ENCODE measurements at regions not wholly inside any gene's neighbourhood (a gene's known extent, or its start where the extent isn't known, plus 50 kb on each side); places are given as distances from the start of the nearest gene placed in this dataset.
"Not testable (repeated sequence)": the region's sequence is repeated elsewhere in the genome, so short reads cannot be mapped to it uniquely, and the experiment has no call there.

DNA sequence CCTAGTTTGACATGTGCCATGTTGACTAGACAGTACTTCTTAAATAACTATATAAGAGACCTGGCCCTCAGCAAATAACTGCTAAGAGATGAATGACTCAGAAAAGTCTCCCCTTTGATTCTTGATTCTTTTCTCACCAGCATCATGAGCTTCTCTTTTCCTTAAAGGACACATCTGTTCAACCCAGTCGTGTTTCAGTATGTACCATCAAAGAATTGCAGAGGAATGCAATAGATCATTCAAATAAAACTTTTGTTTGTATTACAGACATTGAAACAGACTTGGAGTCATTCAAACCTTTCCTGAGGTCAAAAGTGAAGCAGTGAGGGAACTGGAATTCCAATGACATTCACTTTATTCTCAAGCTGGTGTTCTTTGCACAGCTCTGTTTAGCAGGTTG is 598.3 kb upstream of the GHITM start:
- Histone ChIP-seq H3K27ac (ENCODE audit: low read depth in 2 of 2, low read length in 2 of 2) (no peak overlapping the region), H3K4me1 (ENCODE audit: control insufficient read depth in 2 of 2, insufficient read depth in 2 of 2, low read length in 2 of 2) (no peaks in the 10 kb centered on the region), H3K4me3 (ENCODE audit: low read length in 2 of 2) (no peak overlapping the region), H3K9me3 (ENCODE audit: control insufficient read depth in 2 of 2, low read length in 2 of 2) (no peaks in the 10 kb centered on the region), H3K27me3 (ENCODE audit: control insufficient read depth in 2 of 2, insufficient read depth in 2 of 2, low read length in 2 of 2) (no peaks in the 10 kb centered on the region), H3K36me3 (ENCODE audit: control insufficient read depth in 2 of 2, insufficient read depth in 2 of 2, low read length in 2 of 2) (no peaks in the 10 kb centered on the region), H3K9ac (ENCODE audit: low read depth in 1 of 2, low read length in 2 of 2) (no peak overlapping the region)

DNA sequence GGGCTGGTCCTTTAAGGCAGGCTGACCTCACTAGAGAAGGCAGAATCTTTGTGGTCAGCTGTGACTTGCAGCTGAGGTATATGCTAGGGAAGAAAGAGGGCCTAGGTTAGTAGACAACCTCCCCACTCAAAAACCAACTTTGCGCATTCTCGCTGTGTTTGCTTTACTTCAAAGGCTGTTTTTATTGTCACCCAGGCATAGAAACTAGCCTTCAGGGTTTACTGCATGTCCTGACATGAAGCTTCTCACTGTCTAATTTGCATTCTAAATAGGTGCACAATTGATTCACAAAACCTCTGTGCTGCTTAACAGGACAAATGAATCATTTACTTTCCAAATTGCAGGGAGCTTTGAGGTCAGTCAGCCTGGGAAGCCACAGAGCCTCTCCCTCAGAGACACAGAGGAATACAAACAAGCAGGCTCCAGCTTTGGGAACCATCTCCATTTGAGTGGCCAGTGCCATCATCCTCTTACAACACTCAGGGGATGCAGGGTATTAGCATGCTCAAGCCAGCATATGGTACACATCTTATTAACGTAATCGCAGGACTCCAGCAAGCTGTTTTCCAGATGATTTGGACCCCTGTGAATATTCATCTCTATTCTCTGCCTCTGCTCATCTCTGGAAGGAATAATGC is 596.4 kb upstream of the GHITM start:
- H3K36me3 ChIP-seq (ENCODE audit: control insufficient read depth in 2 of 2, insufficient read depth in 2 of 2, low read length in 2 of 2), result no peaks in the 10 kb centered on the region
- no peak overlapping the region for H3K9ac ChIP-seq (ENCODE audit: low read depth in 1 of 2, low read length in 2 of 2)
- H3K27ac ChIP-seq (ENCODE audit: low read depth in 2 of 2, low read length in 2 of 2), result no peak overlapping the region
- no peak overlapping the region for H3K4me3 ChIP-seq (ENCODE audit: low read length in 2 of 2)
- no peaks in the 10 kb centered on the region for H3K27me3 ChIP-seq (ENCODE audit: control insufficient read depth in 2 of 2, insufficient read depth in 2 of 2, low read length in 2 of 2)
- no peaks in the 10 kb centered on the region for H3K9me3 ChIP-seq (ENCODE audit: control insufficient read depth in 2 of 2, low read length in 2 of 2)
- H3K4me1 ChIP-seq (ENCODE audit: control insufficient read depth in 2 of 2, insufficient read depth in 2 of 2, low read length in 2 of 2), result no peaks in the 10 kb centered on the region

DNA sequence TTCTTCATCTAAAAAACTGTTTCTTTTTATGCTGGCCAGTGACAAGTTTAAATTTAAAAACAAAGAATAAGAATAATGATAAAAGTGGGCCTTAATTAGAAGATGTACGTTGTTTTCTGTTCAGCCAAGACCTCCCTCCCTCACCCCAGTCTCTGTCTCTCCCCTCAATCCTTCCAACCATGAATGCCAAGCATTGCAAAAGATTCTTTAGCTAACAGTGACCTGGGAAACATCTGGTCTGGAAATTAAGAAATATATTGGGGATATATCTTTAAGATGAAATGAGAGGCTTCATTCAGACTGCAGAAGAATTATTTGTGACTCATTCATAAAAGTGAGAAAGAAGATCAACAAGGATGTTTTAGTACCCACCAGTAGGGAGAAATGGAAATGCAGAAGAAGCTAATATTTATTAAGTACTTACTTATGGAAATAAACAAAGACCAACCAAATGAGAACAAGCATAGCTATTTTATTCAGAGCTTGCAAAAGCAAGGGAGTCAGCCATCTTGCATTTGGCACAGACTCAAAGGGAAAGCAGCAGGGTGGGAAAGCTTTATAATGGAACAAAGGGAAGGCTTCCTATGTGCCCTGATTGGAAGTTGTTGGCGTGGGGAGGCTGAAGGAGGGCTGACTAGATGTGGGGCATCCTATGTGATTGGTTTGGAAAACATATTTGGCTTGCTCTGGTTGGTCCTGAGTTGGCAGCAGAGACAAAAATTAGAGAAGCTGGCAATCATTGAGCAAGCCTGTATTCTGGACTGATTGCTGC is 595.4 kb upstream of the GHITM start:
- no peaks in the 10 kb centered on the region for H3K36me3 ChIP-seq (ENCODE audit: control insufficient read depth in 2 of 2, insufficient read depth in 2 of 2, low read length in 2 of 2)
- H3K9ac ChIP-seq (ENCODE audit: low read depth in 1 of 2, low read length in 2 of 2), result no peak overlapping the region
- H3K4me1 ChIP-seq (ENCODE audit: control insufficient read depth in 2 of 2, insufficient read depth in 2 of 2, low read length in 2 of 2), result no peaks in the 10 kb centered on the region
- no peaks in the 10 kb centered on the region for H3K9me3 ChIP-seq (ENCODE audit: control insufficient read depth in 2 of 2, low read length in 2 of 2)
- no peak overlapping the region for H3K27ac ChIP-seq (ENCODE audit: low read depth in 2 of 2, low read length in 2 of 2)
- H3K27me3 ChIP-seq (ENCODE audit: control insufficient read depth in 2 of 2, insufficient read depth in 2 of 2, low read length in 2 of 2), result no peaks in the 10 kb centered on the region
- H3K4me3 ChIP-seq (ENCODE audit: low read length in 2 of 2), result no peak overlapping the region

DNA sequence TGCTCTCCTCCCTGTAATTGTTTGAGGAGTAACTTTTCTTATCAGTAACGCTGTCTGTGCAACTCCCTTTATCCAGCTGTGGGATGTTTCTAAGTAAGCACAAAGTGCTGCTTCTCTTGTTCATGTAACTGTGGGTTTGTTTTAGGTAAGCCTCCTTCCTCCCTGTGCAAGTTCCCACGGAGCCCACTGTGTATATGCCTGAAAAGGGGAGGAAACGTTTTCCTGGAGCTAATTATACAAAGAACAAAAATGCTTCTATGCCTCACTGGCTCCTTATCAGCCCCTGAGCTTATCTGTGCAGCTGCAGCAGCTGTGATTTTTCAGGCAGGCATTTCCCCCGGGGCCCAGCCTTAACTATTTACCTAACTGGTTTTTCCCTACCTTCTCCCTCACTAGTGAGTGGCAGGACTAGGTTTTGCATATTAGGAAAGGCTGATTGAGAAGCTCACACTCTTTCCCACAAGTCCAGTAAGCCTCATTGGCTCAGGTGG is 593.4 kb upstream of the GHITM start:
- H3K9me3 ChIP-seq (ENCODE audit: control insufficient read depth in 2 of 2, low read length in 2 of 2), result no peaks in the 10 kb centered on the region
- H3K4me3 ChIP-seq (ENCODE audit: low read length in 2 of 2), result no peak overlapping the region

DNA sequence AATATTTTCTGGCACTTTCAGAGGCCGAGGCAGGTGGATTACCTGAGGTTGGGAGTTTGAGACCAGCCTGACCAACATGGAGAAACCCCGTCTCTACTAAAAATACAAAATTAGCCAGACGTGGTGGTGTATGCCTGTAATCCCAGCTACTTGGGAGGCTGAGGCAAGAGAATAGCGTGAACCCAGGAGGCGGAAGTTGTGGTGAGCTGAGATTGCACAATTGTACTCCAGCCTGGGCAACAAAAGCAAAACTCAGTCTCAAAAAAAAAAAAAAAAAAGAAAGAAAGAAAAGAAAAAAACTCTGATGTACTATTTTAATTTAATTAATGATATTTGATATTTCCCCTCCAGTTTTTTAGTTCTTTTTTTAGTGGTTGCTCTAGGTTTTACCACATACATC is 588.1 kb upstream of the GHITM start:
- H3K4me3 ChIP-seq (ENCODE audit: low read length in 2 of 2); H3K9ac ChIP-seq (ENCODE audit: low read depth in 1 of 2, low read length in 2 of 2); H3K27ac ChIP-seq (ENCODE audit: low read depth in 2 of 2, low read length in 2 of 2); H3K36me3 ChIP-seq (ENCODE audit: control insufficient read depth in 2 of 2, insufficient read depth in 2 of 2, low read length in 2 of 2); H3K27me3 ChIP-seq (ENCODE audit: control insufficient read depth in 2 of 2, insufficient read depth in 2 of 2, low read length in 2 of 2); H3K9me3 ChIP-seq (ENCODE audit: control insufficient read depth in 2 of 2, low read length in 2 of 2); H3K4me1 ChIP-seq (ENCODE audit: control insufficient read depth in 2 of 2, insufficient read depth in 2 of 2, low read length in 2 of 2): not testable (repeated sequence)

More for the DNA sequence above, 593.4 kb upstream of the GHITM start:
- no peaks in the 10 kb centered on the region for H3K36me3 ChIP-seq (ENCODE audit: control insufficient read depth in 2 of 2, insufficient read depth in 2 of 2, low read length in 2 of 2)
- H3K4me1 ChIP-seq (ENCODE audit: control insufficient read depth in 2 of 2, insufficient read depth in 2 of 2, low read length in 2 of 2), result no peaks in the 10 kb centered on the region
- no peaks in the 10 kb centered on the region for H3K27me3 ChIP-seq (ENCODE audit: control insufficient read depth in 2 of 2, insufficient read depth in 2 of 2, low read length in 2 of 2)
- H3K27ac ChIP-seq (ENCODE audit: low read depth in 2 of 2, low read length in 2 of 2), result no peak overlapping the region
- no peak overlapping the region for H3K9ac ChIP-seq (ENCODE audit: low read depth in 1 of 2, low read length in 2 of 2)

DNA sequence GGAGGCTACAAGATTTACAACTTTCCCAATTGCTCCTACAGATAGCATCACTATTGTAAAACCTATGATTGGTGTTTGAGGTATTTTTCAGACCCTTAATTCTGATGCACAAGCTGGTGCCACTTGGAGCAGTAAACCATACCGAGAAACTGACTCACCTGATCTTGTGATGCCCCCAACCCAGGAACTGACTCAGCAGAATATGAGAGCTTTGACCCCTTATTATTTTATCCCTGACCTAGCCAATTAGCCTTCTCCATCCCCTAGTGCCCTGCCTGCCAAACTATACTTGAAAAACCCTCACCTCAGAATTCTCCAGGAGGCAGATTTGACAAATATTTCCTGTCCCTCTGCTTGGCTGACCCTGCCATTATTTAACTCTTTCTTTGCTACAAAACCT is 585.9 kb upstream of the GHITM start:
- Histone ChIP-seq H3K4me3 (ENCODE audit: low read length in 2 of 2) (no peak overlapping the region), H3K27ac (ENCODE audit: low read depth in 2 of 2, low read length in 2 of 2) (no peak overlapping the region)

DNA sequence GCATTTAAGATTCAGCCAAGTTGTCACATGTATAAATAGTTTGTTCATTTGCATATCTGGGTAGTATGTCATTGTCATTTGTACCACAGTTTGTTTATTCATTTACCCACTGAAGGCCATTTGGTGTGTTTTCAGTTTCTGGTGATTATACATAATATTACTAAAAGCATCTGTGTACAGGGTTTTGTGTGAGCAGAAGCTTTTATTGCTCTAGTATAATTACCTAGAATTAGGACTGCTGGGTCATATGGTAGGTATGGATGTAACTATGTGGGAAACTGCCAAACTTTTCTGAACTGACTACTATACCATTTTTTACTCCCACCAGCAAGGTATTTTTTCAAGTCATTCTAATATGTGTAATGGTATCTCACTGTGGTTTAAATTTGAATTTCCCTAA is 584.0 kb upstream of the GHITM start:
- Histone ChIP-seq H3K4me1 (ENCODE audit: control insufficient read depth in 2 of 2, insufficient read depth in 2 of 2, low read length in 2 of 2) (no peaks in the 10 kb centered on the region), H3K36me3 (ENCODE audit: control insufficient read depth in 2 of 2, insufficient read depth in 2 of 2, low read length in 2 of 2) (no peaks in the 10 kb centered on the region), H3K27me3 (ENCODE audit: control insufficient read depth in 2 of 2, insufficient read depth in 2 of 2, low read length in 2 of 2) (no peaks in the 10 kb centered on the region)

More for the DNA sequence above, 585.9 kb upstream of the GHITM start:
- no peaks in the 10 kb centered on the region for H3K4me1 ChIP-seq (ENCODE audit: control insufficient read depth in 2 of 2, insufficient read depth in 2 of 2, low read length in 2 of 2)
- no peak overlapping the region for H3K9ac ChIP-seq (ENCODE audit: low read depth in 1 of 2, low read length in 2 of 2)
- H3K27me3 ChIP-seq (ENCODE audit: control insufficient read depth in 2 of 2, insufficient read depth in 2 of 2, low read length in 2 of 2), result no peaks in the 10 kb centered on the region
- H3K9me3 ChIP-seq (ENCODE audit: control insufficient read depth in 2 of 2, low read length in 2 of 2), result no peaks in the 10 kb centered on the region
- H3K36me3 ChIP-seq (ENCODE audit: control insufficient read depth in 2 of 2, insufficient read depth in 2 of 2, low read length in 2 of 2), result no peaks in the 10 kb centered on the region

DNA sequence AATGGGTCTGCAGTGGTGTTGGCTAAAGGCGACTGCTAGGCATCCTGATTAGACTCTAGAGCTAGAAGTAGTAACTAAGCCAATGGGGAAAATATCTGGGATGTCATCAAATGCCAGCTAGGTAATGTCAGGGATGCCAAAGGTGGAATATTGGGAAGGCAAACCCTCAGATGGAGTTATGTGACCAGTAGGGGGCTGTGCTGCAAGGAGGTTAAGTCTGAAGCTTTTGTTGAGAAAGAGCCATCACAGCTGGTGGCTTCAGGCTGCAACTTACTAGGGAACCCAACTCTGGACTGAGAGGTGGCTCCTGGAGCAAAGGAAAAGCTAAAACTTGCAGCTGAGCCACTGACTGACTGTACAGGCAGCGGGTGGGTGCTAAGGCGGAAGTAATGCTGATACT is 576.9 kb upstream of the GHITM start:
- Histone ChIP-seq H3K9me3 (ENCODE audit: control insufficient read depth in 2 of 2, low read length in 2 of 2) (no peaks in the 10 kb centered on the region), H3K4me3 (ENCODE audit: low read length in 2 of 2) (no peak overlapping the region), H3K27me3 (ENCODE audit: control insufficient read depth in 2 of 2, insufficient read depth in 2 of 2, low read length in 2 of 2) (no peaks in the 10 kb centered on the region), H3K9ac (ENCODE audit: low read depth in 1 of 2, low read length in 2 of 2) (no peak overlapping the region), H3K4me1 (ENCODE audit: control insufficient read depth in 2 of 2, insufficient read depth in 2 of 2, low read length in 2 of 2) (no peaks in the 10 kb centered on the region), H3K27ac (ENCODE audit: low read depth in 2 of 2, low read length in 2 of 2) (no peak overlapping the region), H3K36me3 (ENCODE audit: control insufficient read depth in 2 of 2, insufficient read depth in 2 of 2, low read length in 2 of 2) (no peaks in the 10 kb centered on the region)

More for the DNA sequence above, 584.0 kb upstream of the GHITM start:
- Histone ChIP-seq H3K27ac (ENCODE audit: low read depth in 2 of 2, low read length in 2 of 2) (no peak overlapping the region), H3K9ac (ENCODE audit: low read depth in 1 of 2, low read length in 2 of 2) (no peak overlapping the region), H3K9me3 (ENCODE audit: control insufficient read depth in 2 of 2, low read length in 2 of 2) (no peaks in the 10 kb centered on the region), H3K4me3 (ENCODE audit: low read length in 2 of 2) (no peak overlapping the region)

DNA sequence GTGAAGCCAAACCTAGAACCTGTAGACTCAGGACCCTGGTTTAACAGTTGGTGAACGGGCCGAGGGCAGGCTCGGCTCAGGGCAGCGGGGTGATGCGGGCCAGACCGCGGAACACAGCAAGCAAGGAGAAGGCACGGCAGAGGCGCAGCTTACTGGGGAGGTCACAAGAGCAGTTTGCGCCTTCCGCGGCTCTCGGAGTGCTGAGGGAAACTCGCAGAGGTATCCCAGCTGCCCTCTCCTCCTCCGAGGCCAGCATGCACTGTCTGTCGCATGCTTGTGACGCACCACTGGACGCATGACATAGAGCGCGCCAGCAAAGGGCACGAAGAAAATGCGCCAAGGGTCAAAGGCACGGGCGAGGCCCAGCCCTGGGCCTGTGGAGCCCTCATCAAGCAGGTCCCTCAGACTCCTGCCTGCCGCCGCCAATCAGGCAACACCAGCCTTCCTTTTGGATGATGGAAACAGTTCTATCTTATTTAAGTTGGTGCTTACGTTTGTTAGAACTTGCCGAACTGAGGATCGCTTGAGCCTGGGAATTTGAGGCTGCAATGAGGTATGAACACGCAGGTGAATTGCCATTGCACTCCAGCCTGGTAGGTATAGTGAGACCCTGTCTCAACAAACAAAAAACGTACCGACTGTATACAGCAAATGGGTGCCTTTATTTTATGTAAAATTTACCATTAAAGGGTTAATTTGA is 574.3 kb upstream of the GHITM start:
- Histone ChIP-seq H3K4me3 (ENCODE audit: low read length in 2 of 2) (no peak overlapping the region), H3K4me1 (ENCODE audit: control insufficient read depth in 2 of 2, insufficient read depth in 2 of 2, low read length in 2 of 2) (no peaks in the 10 kb centered on the region), H3K27me3 (ENCODE audit: control insufficient read depth in 2 of 2, insufficient read depth in 2 of 2, low read length in 2 of 2) (no peaks in the 10 kb centered on the region), H3K9ac (ENCODE audit: low read depth in 1 of 2, low read length in 2 of 2) (no peak overlapping the region), H3K27ac (ENCODE audit: low read depth in 2 of 2, low read length in 2 of 2) (no peak overlapping the region), H3K9me3 (ENCODE audit: control insufficient read depth in 2 of 2, low read length in 2 of 2) (no peaks in the 10 kb centered on the region), H3K36me3 (ENCODE audit: control insufficient read depth in 2 of 2, insufficient read depth in 2 of 2, low read length in 2 of 2) (no peaks in the 10 kb centered on the region)

DNA sequence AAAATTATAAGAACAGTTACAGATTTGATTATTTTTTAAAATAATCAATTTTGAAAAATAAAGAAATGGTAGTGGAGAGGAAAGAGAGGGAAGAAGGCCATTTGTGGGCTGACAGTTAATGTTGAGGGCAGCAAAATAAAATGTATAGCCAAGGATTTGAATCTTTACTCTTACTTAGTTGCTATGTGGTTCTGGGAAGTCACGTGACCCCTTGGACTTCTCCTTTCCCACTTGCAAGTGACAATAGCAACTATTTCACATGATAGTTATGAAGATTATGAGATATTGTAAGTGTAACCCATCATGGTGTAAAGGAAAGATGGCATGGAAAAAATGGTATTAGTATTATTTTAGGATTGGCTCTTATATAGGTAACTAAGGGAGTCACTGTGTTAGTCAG is 567.3 kb upstream of the GHITM start:
- no peaks in the 10 kb centered on the region for H3K9me3 ChIP-seq (ENCODE audit: control insufficient read depth in 2 of 2, low read length in 2 of 2)
- no peaks in the 10 kb centered on the region for H3K36me3 ChIP-seq (ENCODE audit: control insufficient read depth in 2 of 2, insufficient read depth in 2 of 2, low read length in 2 of 2)
- H3K9ac ChIP-seq (ENCODE audit: low read depth in 1 of 2, low read length in 2 of 2), result no peak overlapping the region
- no peaks in the 10 kb centered on the region for H3K27me3 ChIP-seq (ENCODE audit: control insufficient read depth in 2 of 2, insufficient read depth in 2 of 2, low read length in 2 of 2)
- H3K4me1 ChIP-seq (ENCODE audit: control insufficient read depth in 2 of 2, insufficient read depth in 2 of 2, low read length in 2 of 2), result no peaks in the 10 kb centered on the region
- H3K4me3 ChIP-seq (ENCODE audit: low read length in 2 of 2), result no peak overlapping the region
- H3K27ac ChIP-seq (ENCODE audit: low read depth in 2 of 2, low read length in 2 of 2), result no peak overlapping the region

Measured in mucosa of rectum (tissue), 2 donors.